HL-60 (cell line): ENCODE measurements at regions not wholly inside any gene's neighbourhood (a gene's known extent, or its start where the extent isn't known, plus 50 kb on each side); places are given as distances from the start of the nearest gene placed in this dataset.

Experiments
- GABPA ChIP-seq: IDR thresholded peaks from 2 replicates; pipeline ENCODE4 v1.6.1; 2012; ENCODE audit warnings: low read depth
- POLR2AphosphoS5 ChIP-seq: IDR thresholded peaks from 2 replicates; pipeline ENCODE4 v1.6.1; 2012; ENCODE audit warnings: low read depth
- SPI1 ChIP-seq: IDR thresholded peaks from 2 replicates; pipeline ENCODE4 v1.6.1; 2012; ENCODE audit warnings: low read depth, mild to moderate bottlenecking, borderline replicate concordance
- TF ChIP-seq, protein P1 (sequence below): IDR thresholded peaks from one replicate; pipeline ENCODE4 v1.5.1; 2011; ENCODE audit warnings: low read length, control low read depth, inconsistent platforms; ENCODE audit not compliant: insufficient read depth
- TF ChIP-seq, protein P2 (sequence below): IDR thresholded peaks from 2 replicates; pipeline ENCODE4 v1.6.1; 2012; ENCODE audit warnings: low read depth; ENCODE audit not compliant: insufficient replicate concordance

DNA sequence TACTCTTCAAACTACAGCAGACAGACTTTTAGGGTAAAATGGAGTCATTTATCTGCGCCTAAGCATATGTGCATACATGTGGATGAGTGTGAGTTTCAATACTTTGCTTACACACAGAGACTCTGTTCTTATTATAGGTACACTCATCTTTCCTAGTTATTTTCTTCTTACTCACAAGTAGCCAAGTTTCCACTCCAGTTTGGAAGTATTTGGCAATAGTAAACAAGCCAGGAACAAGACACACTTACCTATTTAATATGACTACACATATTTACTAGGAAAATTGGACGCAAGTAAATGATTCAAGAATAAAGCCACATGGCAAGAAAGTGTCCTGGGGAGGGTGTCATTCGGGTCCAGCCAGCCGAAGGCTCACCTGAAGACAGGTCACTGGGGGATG, 414.3 kb downstream of the FBXO15 start:
- no peak for TF ChIP-seq GABPA
- TF ChIP-seq, protein P1, sequence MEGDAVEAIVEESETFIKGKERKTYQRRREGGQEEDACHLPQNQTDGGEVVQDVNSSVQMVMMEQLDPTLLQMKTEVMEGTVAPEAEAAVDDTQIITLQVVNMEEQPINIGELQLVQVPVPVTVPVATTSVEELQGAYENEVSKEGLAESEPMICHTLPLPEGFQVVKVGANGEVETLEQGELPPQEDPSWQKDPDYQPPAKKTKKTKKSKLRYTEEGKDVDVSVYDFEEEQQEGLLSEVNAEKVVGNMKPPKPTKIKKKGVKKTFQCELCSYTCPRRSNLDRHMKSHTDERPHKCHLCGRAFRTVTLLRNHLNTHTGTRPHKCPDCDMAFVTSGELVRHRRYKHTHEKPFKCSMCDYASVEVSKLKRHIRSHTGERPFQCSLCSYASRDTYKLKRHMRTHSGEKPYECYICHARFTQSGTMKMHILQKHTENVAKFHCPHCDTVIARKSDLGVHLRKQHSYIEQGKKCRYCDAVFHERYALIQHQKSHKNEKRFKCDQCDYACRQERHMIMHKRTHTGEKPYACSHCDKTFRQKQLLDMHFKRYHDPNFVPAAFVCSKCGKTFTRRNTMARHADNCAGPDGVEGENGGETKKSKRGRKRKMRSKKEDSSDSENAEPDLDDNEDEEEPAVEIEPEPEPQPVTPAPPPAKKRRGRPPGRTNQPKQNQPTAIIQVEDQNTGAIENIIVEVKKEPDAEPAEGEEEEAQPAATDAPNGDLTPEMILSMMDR = no peak
- no peak for TF ChIP-seq POLR2AphosphoS5
- TF ChIP-seq, protein P2, sequence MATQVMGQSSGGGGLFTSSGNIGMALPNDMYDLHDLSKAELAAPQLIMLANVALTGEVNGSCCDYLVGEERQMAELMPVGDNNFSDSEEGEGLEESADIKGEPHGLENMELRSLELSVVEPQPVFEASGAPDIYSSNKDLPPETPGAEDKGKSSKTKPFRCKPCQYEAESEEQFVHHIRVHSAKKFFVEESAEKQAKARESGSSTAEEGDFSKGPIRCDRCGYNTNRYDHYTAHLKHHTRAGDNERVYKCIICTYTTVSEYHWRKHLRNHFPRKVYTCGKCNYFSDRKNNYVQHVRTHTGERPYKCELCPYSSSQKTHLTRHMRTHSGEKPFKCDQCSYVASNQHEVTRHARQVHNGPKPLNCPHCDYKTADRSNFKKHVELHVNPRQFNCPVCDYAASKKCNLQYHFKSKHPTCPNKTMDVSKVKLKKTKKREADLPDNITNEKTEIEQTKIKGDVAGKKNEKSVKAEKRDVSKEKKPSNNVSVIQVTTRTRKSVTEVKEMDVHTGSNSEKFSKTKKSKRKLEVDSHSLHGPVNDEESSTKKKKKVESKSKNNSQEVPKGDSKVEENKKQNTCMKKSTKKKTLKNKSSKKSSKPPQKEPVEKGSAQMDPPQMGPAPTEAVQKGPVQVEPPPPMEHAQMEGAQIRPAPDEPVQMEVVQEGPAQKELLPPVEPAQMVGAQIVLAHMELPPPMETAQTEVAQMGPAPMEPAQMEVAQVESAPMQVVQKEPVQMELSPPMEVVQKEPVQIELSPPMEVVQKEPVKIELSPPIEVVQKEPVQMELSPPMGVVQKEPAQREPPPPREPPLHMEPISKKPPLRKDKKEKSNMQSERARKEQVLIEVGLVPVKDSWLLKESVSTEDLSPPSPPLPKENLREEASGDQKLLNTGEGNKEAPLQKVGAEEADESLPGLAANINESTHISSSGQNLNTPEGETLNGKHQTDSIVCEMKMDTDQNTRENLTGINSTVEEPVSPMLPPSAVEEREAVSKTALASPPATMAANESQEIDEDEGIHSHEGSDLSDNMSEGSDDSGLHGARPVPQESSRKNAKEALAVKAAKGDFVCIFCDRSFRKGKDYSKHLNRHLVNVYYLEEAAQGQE = no peak
- TF ChIP-seq SPI1 = no peak
